Nephron progenitor cell (in vitro differentiated cells): ENCODE measurements at regions not wholly inside any gene's neighbourhood (a gene's known extent, or its start where the extent isn't known, plus 50 kb on each side); places are given as distances from the start of the nearest gene placed in this dataset.

Experiments
- DNase-seq: peaks from one replicate; pipeline ENCODE4 v3.0.0; 2021
- H3K27ac Mint-ChIP-seq: 2 replicates; pipeline ENCODE4 v1.8.0; 2021; ENCODE audit warnings: mild to moderate bottlenecking, moderate library complexity, mixed read lengths
- H3K27me3 Mint-ChIP-seq: 2 replicates; pipeline ENCODE4 v1.8.0; 2021; ENCODE audit warnings: mild to moderate bottlenecking, low read depth, mixed read lengths; ENCODE audit not compliant: poor library complexity
- H3K36me3 Mint-ChIP-seq: 2 replicates; pipeline ENCODE4 v1.8.0; 2021; ENCODE audit warnings: low read depth, mixed read lengths
- H3K4me1 Mint-ChIP-seq: 2 replicates; pipeline ENCODE4 v1.8.0; 2021; ENCODE audit warnings: mixed read lengths
- H3K4me3 Mint-ChIP-seq: 2 replicates; pipeline ENCODE4 v1.8.0; 2021; ENCODE audit warnings: mild to moderate bottlenecking, moderate library complexity, mixed read lengths
- H3K9me3 Mint-ChIP-seq: 2 replicates; pipeline ENCODE4 v1.8.0; 2021; ENCODE audit warnings: mild to moderate bottlenecking, moderate library complexity, mixed read lengths
- TF ChIP-seq, protein P1 (sequence below): fragments of 200-600 bp; sonication (generic); IDR thresholded peaks from 2 replicates; pipeline ENCODE4 v1.5.0; 2021; ENCODE audit warnings: antibody characterized with exemption

DNA sequence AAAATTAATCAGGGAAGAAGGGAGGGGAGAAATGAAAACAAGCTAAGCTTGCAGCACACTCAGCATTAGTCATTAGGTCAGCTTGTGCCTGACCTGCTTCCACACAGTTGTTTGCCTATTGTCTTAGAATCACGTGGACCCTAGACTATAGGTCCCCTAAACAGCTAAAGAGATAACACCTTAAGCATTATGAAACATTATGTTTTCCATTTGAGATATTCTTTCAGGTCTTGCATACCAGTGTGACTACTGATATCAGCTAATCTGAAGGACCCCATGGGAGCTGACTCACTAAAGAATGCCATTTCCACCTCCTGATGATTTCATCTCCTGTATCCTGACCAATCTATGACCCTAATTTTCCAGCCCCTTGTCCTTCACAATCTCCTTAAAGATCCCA, 154.1 kb upstream of the FUT8 start:
- peaks cover 38% of the 10 kb centered on the region for H3K4me1 Mint-ChIP-seq
- H3K36me3 Mint-ChIP-seq: no peaks in the 10 kb centered on the region
- TF ChIP-seq, protein P1, sequence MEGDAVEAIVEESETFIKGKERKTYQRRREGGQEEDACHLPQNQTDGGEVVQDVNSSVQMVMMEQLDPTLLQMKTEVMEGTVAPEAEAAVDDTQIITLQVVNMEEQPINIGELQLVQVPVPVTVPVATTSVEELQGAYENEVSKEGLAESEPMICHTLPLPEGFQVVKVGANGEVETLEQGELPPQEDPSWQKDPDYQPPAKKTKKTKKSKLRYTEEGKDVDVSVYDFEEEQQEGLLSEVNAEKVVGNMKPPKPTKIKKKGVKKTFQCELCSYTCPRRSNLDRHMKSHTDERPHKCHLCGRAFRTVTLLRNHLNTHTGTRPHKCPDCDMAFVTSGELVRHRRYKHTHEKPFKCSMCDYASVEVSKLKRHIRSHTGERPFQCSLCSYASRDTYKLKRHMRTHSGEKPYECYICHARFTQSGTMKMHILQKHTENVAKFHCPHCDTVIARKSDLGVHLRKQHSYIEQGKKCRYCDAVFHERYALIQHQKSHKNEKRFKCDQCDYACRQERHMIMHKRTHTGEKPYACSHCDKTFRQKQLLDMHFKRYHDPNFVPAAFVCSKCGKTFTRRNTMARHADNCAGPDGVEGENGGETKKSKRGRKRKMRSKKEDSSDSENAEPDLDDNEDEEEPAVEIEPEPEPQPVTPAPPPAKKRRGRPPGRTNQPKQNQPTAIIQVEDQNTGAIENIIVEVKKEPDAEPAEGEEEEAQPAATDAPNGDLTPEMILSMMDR: no peak
- H3K27me3 Mint-ChIP-seq: peaks cover 19% of the 10 kb centered on the region
- no peak for DNase-seq
- no peak overlapping the region for H3K27ac Mint-ChIP-seq
- peaks cover 17% of the 10 kb centered on the region for H3K9me3 Mint-ChIP-seq
- H3K4me3 Mint-ChIP-seq: no peak overlapping the region

DNA sequence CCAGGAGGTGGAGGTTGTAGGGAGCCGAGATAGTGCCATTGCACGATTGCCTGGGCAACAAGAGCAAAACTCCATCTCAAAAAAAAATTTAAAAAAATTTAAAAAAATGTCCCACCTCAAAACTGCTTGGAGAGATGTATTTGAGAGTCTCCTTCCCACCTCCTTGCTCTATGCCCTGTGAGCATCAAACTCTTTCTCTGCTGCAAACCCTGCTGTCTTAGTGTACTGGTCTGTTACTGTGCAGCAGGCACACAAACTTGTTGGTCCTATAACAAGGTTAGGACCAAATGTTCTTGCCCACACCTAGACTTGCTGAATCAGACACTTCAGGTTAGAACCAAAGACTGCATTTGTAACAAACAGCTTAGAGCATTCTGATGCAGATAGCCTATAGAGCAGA, 153.5 kb upstream of the FUT8 start:
- H3K4me3 Mint-ChIP-seq: no peak overlapping the region
- peaks cover 19% of the 10 kb centered on the region for H3K27me3 Mint-ChIP-seq
- no peak overlapping the region for H3K27ac Mint-ChIP-seq
- TF ChIP-seq, protein P1: no peak
- peaks cover 17% of the 10 kb centered on the region for H3K9me3 Mint-ChIP-seq
- H3K36me3 Mint-ChIP-seq: no peaks in the 10 kb centered on the region
- DNase-seq: no peak
- peaks cover 38% of the 10 kb centered on the region for H3K4me1 Mint-ChIP-seq

DNA sequence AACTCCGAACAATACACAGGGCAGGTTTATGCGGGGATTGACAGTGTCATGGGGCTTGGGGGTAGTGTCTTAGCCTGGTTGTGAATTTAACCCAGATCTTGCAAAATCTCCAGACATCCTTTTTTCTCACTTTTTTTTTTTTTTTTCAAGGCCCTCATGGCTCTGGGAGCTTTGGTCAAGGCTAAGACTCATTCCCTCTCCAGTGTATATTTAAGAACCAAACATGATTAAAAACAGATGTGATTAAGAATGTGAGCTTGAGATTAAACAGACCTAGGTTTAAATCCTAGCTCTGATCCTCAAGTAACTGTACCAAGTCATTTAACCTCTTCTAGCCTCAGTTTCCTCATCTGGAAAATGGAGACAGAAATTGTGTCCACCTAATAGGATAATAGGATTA, 151.7 kb upstream of the FUT8 start:
- TF ChIP-seq, protein P1: no peak
- no peak for DNase-seq
- no peak overlapping the region for H3K4me3 Mint-ChIP-seq

DNA sequence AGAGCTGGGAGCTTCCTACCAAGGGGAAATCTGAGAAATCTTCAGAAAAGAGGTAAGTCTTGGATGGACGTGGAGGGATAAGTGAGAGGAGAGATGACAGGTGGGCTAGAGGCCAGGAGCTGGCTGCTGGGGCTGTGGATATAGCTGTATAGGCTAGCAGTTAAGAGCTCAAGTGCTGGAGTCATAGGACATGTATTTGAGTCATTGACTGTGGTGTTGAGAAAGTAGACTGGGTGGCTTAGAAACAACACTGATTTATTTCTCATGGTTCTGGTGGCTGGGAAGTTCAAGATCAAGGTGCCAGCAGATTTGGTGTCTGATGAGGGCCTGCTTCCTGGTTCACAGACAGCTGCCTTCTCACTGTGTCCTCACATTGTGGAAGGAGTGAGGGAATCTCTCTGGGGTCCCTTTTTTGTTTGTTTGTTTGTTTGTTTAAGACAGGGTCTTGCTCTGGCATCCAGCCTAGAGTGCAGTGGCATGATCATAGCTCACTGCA, 151.1 kb upstream of the FUT8 start:
- TF ChIP-seq, protein P1: no peak
- peaks cover 17% of the 10 kb centered on the region for H3K9me3 Mint-ChIP-seq
- H3K27ac Mint-ChIP-seq: no peak overlapping the region
- peaks cover 19% of the 10 kb centered on the region for H3K27me3 Mint-ChIP-seq
- H3K36me3 Mint-ChIP-seq: no peaks in the 10 kb centered on the region
- no peak overlapping the region for H3K4me3 Mint-ChIP-seq
- H3K4me1 Mint-ChIP-seq: peaks cover 20% of the 10 kb centered on the region
- DNase-seq: no peak

More for the DNA sequence above, 151.7 kb upstream of the FUT8 start:
- H3K9me3 Mint-ChIP-seq: peaks cover 17% of the 10 kb centered on the region
- no peak overlapping the region for H3K27ac Mint-ChIP-seq
- peaks cover 19% of the 10 kb centered on the region for H3K27me3 Mint-ChIP-seq
- peaks cover 27% of the 10 kb centered on the region for H3K4me1 Mint-ChIP-seq
- H3K36me3 Mint-ChIP-seq: no peaks in the 10 kb centered on the region

DNA sequence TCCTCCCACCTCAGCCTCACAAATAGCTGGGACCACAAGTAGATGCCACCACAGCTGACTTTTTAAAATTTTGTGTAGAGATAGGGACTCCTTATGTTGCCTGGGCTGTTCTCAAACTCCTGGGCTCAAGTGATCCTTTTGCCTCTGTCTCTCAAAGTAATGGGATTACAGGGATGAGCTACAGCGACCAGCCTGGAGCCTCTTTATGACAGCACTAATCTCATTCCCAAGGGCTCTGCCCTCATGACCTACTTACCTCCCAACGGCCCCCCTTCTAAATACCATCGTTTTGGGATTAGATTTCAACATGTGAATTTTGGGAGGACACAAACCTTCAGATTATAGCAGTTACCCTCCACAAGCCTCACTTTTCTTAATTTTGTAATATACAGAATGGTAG, 150.6 kb upstream of the FUT8 start:
- TF ChIP-seq, protein P1: no peak
- Mint-ChIP-seq H3K36me3 (no peaks in the 10 kb centered on the region), H3K27me3 (peaks cover 19% of the 10 kb centered on the region), H3K4me3 (no peak overlapping the region), H3K4me1 (peaks cover 20% of the 10 kb centered on the region), H3K9me3 (peaks cover 17% of the 10 kb centered on the region), H3K27ac (no peak overlapping the region)
- DNase-seq: no peak

DNA sequence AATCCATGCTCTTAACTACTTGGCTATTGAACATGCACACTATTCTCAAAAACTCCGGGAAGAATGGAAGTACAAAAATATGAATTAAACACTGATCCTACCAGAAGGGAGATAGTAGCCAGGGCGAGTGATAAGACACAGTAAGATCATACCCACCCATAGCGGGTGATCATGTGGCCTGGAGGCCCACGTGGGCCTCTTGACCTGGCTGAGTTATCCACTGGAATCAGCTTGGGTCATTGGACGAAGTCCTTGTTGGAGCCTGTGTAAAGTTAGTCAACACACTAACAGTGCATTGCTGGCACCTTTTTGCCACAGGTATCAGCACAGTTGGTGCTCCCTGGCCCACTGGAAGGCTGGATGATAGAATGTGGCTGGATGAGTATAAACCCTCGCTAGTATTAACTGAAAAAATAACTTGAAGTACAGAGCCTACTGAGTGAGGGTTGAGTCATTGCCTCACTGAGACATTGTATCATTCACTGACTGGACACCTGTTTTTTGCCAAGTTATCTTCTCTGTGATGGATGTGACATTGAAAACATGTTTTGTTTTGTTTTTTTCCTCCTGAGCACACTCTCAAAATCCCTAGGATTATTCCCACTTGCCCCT, 149.2 kb upstream of the FUT8 start:
- peaks cover 12% of the 10 kb centered on the region for H3K4me1 Mint-ChIP-seq
- DNase-seq: no peak
- no peak overlapping the region for H3K27ac Mint-ChIP-seq
- TF ChIP-seq, protein P1: no peak
- peaks cover 17% of the 10 kb centered on the region for H3K9me3 Mint-ChIP-seq
- peaks cover 19% of the 10 kb centered on the region for H3K27me3 Mint-ChIP-seq
- no peak overlapping the region for H3K4me3 Mint-ChIP-seq
- no peaks in the 10 kb centered on the region for H3K36me3 Mint-ChIP-seq
